Colonic mucosa (tissue), 4 donors: ENCODE measurements at regions not wholly inside any gene's neighbourhood (a gene's known extent, or its start where the extent isn't known, plus 50 kb on each side); places are given as distances from the start of the nearest gene placed in this dataset.

Experiments used
- DNase-seq: peaks from one replicate; pipeline ENCODE4 v3.0.0-alpha.2; 2020
- H3K27ac ChIP-seq: fragments of 200-600 bp; one replicate; pipeline ENCODE4 v1.8.0; 2021
- H3K27me3 ChIP-seq: fragments of 200-600 bp; one replicate; pipeline ENCODE4 v1.8.0; 2021
- H3K36me3 ChIP-seq: fragments of 200-600 bp; one replicate; pipeline ENCODE4 v1.8.0; 2021
- H3K4me1 ChIP-seq: fragments of 200-600 bp; one replicate; pipeline ENCODE4 v1.8.0; 2021; ENCODE audit warnings: mild to moderate bottlenecking
- H3K4me3 ChIP-seq: fragments of 200-600 bp; one replicate; pipeline ENCODE4 v1.8.0; 2021
- H3K9ac ChIP-seq, 2 donors: one replicate each; pipeline ENCODE4 v1.7.0; 2013; ENCODE audit warnings: control low read depth in 2 of 2, low read depth in 2 of 2, low read length in 2 of 2
- H3K9me3 ChIP-seq: fragments of 200-600 bp; one replicate; pipeline ENCODE4 v1.8.0; 2021
- intact Hi-C: fragments of 100-400 bp; cut with DNase I; formaldehyde crosslinking; loops from one replicate; pipeline ENCODE4 v1.14.1; 2022
- TF ChIP-seq, protein P1 (sequence below): fragments of 200-600 bp; IDR thresholded peaks from one replicate; pipeline ENCODE4 v1.8.0; 2022; ENCODE audit warnings: antibody characterized with exemption, mild to moderate bottlenecking
- donor health status: healthy.
- donor health status: DM: no; HTN: no; CAD: no.
- donor health status: DM: no; HTN: no; CAD: no.

GRCh38 chr12:114744285-114744684, 60.3 kb upstream of the TBX3 start:
- TF ChIP-seq, protein P1, sequence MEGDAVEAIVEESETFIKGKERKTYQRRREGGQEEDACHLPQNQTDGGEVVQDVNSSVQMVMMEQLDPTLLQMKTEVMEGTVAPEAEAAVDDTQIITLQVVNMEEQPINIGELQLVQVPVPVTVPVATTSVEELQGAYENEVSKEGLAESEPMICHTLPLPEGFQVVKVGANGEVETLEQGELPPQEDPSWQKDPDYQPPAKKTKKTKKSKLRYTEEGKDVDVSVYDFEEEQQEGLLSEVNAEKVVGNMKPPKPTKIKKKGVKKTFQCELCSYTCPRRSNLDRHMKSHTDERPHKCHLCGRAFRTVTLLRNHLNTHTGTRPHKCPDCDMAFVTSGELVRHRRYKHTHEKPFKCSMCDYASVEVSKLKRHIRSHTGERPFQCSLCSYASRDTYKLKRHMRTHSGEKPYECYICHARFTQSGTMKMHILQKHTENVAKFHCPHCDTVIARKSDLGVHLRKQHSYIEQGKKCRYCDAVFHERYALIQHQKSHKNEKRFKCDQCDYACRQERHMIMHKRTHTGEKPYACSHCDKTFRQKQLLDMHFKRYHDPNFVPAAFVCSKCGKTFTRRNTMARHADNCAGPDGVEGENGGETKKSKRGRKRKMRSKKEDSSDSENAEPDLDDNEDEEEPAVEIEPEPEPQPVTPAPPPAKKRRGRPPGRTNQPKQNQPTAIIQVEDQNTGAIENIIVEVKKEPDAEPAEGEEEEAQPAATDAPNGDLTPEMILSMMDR: no peak

GRCh38 chr12:114743799-114744198, 59.8 kb upstream of the TBX3 start:
- no peak overlapping the region for H3K27ac ChIP-seq
- no peak overlapping the region for H3K4me3 ChIP-seq
- no peak for DNase-seq
- H3K27me3 ChIP-seq: no peaks in the 10 kb centered on the region
- TF ChIP-seq, protein P1: no peak
- no peaks in the 10 kb centered on the region for H3K36me3 ChIP-seq
- no peaks in the 10 kb centered on the region for H3K9me3 ChIP-seq
- no peaks in the 10 kb centered on the region for H3K4me1 ChIP-seq
- no peak overlapping the region for H3K9ac ChIP-seq
- intact Hi-C loops: no loop called here

More at GRCh38 chr12:114744285-114744684, 60.3 kb upstream of the TBX3 start:
- DNase-seq: no peak
- no peaks in the 10 kb centered on the region for H3K36me3 ChIP-seq
- no peak overlapping the region for H3K27ac ChIP-seq
- no peaks in the 10 kb centered on the region for H3K4me1 ChIP-seq
- no peak overlapping the region for H3K9ac ChIP-seq
- no peaks in the 10 kb centered on the region for H3K27me3 ChIP-seq
- intact Hi-C loops: no loop called here
- H3K9me3 ChIP-seq: no peaks in the 10 kb centered on the region
- H3K4me3 ChIP-seq: no peak overlapping the region

- no peaks in the 10 kb centered on the region for H3K27me3 ChIP-seq
- H3K9me3 ChIP-seq: no peaks in the 10 kb centered on the region
- H3K4me3 ChIP-seq: no peak overlapping the region
- TF ChIP-seq, protein P1: no peak
- H3K27ac ChIP-seq: no peak overlapping the region
- no peaks in the 10 kb centered on the region for H3K4me1 ChIP-seq
- DNase-seq: no peak
- no peak overlapping the region for H3K9ac ChIP-seq
- intact Hi-C loops: no loop called here
- H3K36me3 ChIP-seq: no peaks in the 10 kb centered on the region
Observed at GRCh38 chr12:114743289-114743688, 59.3 kb upstream of the TBX3 start.

- DNase-seq: no peak
- Histone ChIP-seq H3K4me3 (no peak overlapping the region), H3K9ac (no peak overlapping the region), H3K36me3 (no peaks in the 10 kb centered on the region), H3K27ac (no peak overlapping the region), H3K4me1 (no peaks in the 10 kb centered on the region), H3K27me3 (no peaks in the 10 kb centered on the region), H3K9me3 (no peaks in the 10 kb centered on the region)
- TF ChIP-seq, protein P1: no peak
- intact Hi-C loops: no loop called here
Observed at GRCh38 chr12:114742363-114742762, 58.4 kb upstream of the TBX3 start.

GRCh38 chr12:114741940-114742339, 58.0 kb upstream of the TBX3 start:
- Histone ChIP-seq H3K27me3 (no peaks in the 10 kb centered on the region), H3K9ac (no peak overlapping the region), H3K4me1 (no peaks in the 10 kb centered on the region), H3K4me3 (no peak overlapping the region), H3K9me3 (no peaks in the 10 kb centered on the region), H3K27ac (no peak overlapping the region), H3K36me3 (no peaks in the 10 kb centered on the region)
- TF ChIP-seq, protein P1: no peak
- intact Hi-C loops: no loop called here
- DNase-seq: no peak

- intact Hi-C loops: no loop called here
- Histone ChIP-seq H3K4me1 (no peaks in the 10 kb centered on the region), H3K9ac (no peak overlapping the region), H3K4me3 (no peak overlapping the region), H3K9me3 (no peaks in the 10 kb centered on the region), H3K27ac (no peak overlapping the region), H3K36me3 (no peaks in the 10 kb centered on the region), H3K27me3 (peaks cover 5% of the 10 kb centered on the region)
- TF ChIP-seq, protein P1: no peak
- DNase-seq: no peak
Observed at GRCh38 chr12:114740448-114740847, 56.5 kb upstream of the TBX3 start.
